Left lung (tissue), 4 donors: ENCODE measurements at regions not wholly inside any gene's neighbourhood (a gene's known extent, or its start where the extent isn't known, plus 50 kb on each side); places are given as distances from the start of the nearest gene placed in this dataset.

Experiments
- ATAC-seq: fragments of 200-7000 bp; cut with Tn5 transposase; one replicate; pipeline ENCODE4 v1.9.1; 2020; ENCODE audit warnings: moderate library complexity
- DNase-seq, 4 donors: peaks; one replicate each; pipeline ENCODE4 v3.0.0-alpha.2; 2013 to 2020
- H3K27ac ChIP-seq, 2 donors: fragments of 200-600 bp; sonication (generic) in 1 of 2; one replicate each; pipeline versions ENCODE4 v1.5.0 to v1.8.0; 2020 to 2021
- H3K27me3 ChIP-seq, 2 donors: fragments of 200-600 bp; sonication (generic) in 1 of 2; one replicate each; pipeline versions ENCODE4 v1.5.0 to v1.8.0; 2020 to 2021
- H3K36me3 ChIP-seq, 2 donors: fragments of 200-600 bp; sonication (generic) in 1 of 2; one replicate each; pipeline versions ENCODE4 v1.5.0 to v1.8.0; 2020 to 2021
- H3K4me1 ChIP-seq, 2 donors: fragments of 200-600 bp; one replicate each; pipeline ENCODE4 v1.8.0; 2021
- H3K4me3 ChIP-seq, 2 donors: fragments of 200-600 bp; sonication (generic) in 1 of 2; one replicate each; pipeline versions ENCODE4 v1.5.0 to v1.8.0; 2020 to 2021; ENCODE audit warnings: mild to moderate bottlenecking in 1 of 2
- H3K9me3 ChIP-seq, 2 donors: fragments of 200-600 bp; sonication (generic) in 1 of 2; one replicate each; pipeline versions ENCODE4 v1.5.0 to v1.8.0; 2020 to 2021
- CTCF ChIP-seq, 2 donors: fragments of 200-600 bp; sonication (generic) in 1 of 2; IDR thresholded peaks; one replicate each; pipeline versions ENCODE4 v1.5.0 to v1.8.0; 2021; ENCODE audit warnings: antibody characterized with exemption in 2 of 2
- intact Hi-C, 2 donors: fragments of 100-400 bp; cut with DNase I; formaldehyde crosslinking; loops; one replicate each; pipeline versions ENCODE4 v1.11.2 to v1.14.2; 2022
- donor health status: DM: no; HTN: yes; CAD: no.
- donor health status: DM: no; HTN: no; CAD: no.

- TF ChIP-seq CTCF (IDR thresholded peaks at IDR 0.05), result no peak
- DNase-seq (no peak), ATAC-seq (no peak)
- Histone ChIP-seq H3K9me3 (peaks cover 0 to 2% of the 10 kb centered on the region in 2 donors), H3K4me3 (no peak overlapping the region), H3K27me3 (no peaks in the 10 kb centered on the region), H3K36me3 (no peaks in the 10 kb centered on the region), H3K27ac (no peak overlapping the region), H3K4me1 (peaks cover 6 to 18% of the 10 kb centered on the region in 2 donors)
- intact Hi-C loops, result no loop called here
These were observed 90.7 kb upstream of the HES1 start for GRCh38 chr3:194045289-194045688.

GRCh38 chr3:194045919-194046318 is 90.0 kb upstream of the HES1 start:
- no peak for TF ChIP-seq CTCF (IDR thresholded peaks at IDR 0.05)
- no peak overlapping the region for H3K27ac ChIP-seq
- intact Hi-C loops, result no loop called here
- H3K4me3 ChIP-seq, result no peak overlapping the region
- no peaks in the 10 kb centered on the region for H3K27me3 ChIP-seq
- DNase-seq (no peak), ATAC-seq (no peak)
- peaks cover 6 to 18% of the 10 kb centered on the region in 2 donors for H3K4me1 ChIP-seq
- H3K36me3 ChIP-seq, result no peaks in the 10 kb centered on the region
- H3K9me3 ChIP-seq, result peaks cover 0 to 8% of the 10 kb centered on the region in 2 donors

- no peak overlapping the region for H3K4me3 ChIP-seq
- intact Hi-C loops, result no loop called here
- H3K27me3 ChIP-seq, result no peaks in the 10 kb centered on the region
- no peak for DNase-seq
- peaks cover 6 to 18% of the 10 kb centered on the region in 2 donors for H3K4me1 ChIP-seq
- no peak for TF ChIP-seq CTCF (IDR thresholded peaks at IDR 0.05)
- ATAC-seq, result no peak
- peaks cover 0 to 14% of the 10 kb centered on the region in 2 donors for H3K9me3 ChIP-seq
- peak overlapping the region in 1 of 2 donors; percentile 63 for H3K27ac ChIP-seq
- no peaks in the 10 kb centered on the region for H3K36me3 ChIP-seq
These were observed 89.4 kb upstream of the HES1 start for GRCh38 chr3:194046531-194046930.

GRCh38 chr3:194046995-194047645 is 88.8 kb upstream of the HES1 start:
- peaks cover 0 to 16% of the 10 kb centered on the region in 2 donors for H3K9me3 ChIP-seq
- H3K4me1 ChIP-seq, result peaks cover 6 to 18% of the 10 kb centered on the region in 2 donors
- no peaks in the 10 kb centered on the region for H3K27me3 ChIP-seq
- ATAC-seq, result peak; percentile 89
- no peak overlapping the region for H3K4me3 ChIP-seq
- no peak for TF ChIP-seq CTCF (IDR thresholded peaks at IDR 0.05)
- intact Hi-C loops, result no loop called here
- DNase-seq, result peak in 2 of 4 donors; percentile 35 to 73
- peak overlapping the region in 1 of 2 donors; percentile 63 for H3K27ac ChIP-seq
- no peaks in the 10 kb centered on the region for H3K36me3 ChIP-seq

GRCh38 chr3:194049394-194049793 is 86.6 kb upstream of the HES1 start:
- Histone ChIP-seq H3K36me3 (no peaks in the 10 kb centered on the region), H3K9me3 (peaks cover 0 to 16% of the 10 kb centered on the region in 2 donors), H3K4me3 (no peak overlapping the region), H3K27ac (no peak overlapping the region), H3K27me3 (no peaks in the 10 kb centered on the region), H3K4me1 (peaks cover 6 to 18% of the 10 kb centered on the region in 2 donors)
- intact Hi-C loops, result no loop called here
- TF ChIP-seq CTCF (IDR thresholded peaks at IDR 0.05), result no peak
- no peak for ATAC-seq
- no peak for DNase-seq
